NCI-H2227 (cell line): ENCODE measurements at regions not wholly inside any gene's neighbourhood (a gene's known extent, or its start where the extent isn't known, plus 50 kb on each side); places are given as distances from the start of the nearest gene placed in this dataset.

Source experiments
- DNase-seq: peaks from one replicate; lab custom pipeline; 2025; ENCODE audit not compliant: unreplicated experiment; lab: John Stamatoyannopoulos, UW

GRCh38 chr18:46425511-46425910, 231.5 kb downstream of the LOXHD1 start:
- no peak for DNase-seq

- DNase-seq, result no peak
Observed at GRCh38 chr18:46426021-46426678, 230.9 kb downstream of the LOXHD1 start.

GRCh38 chr18:46426679-46427047, 230.4 kb downstream of the LOXHD1 start:
- no peak for DNase-seq
